ENCODE measurements at regions not wholly inside any gene's neighbourhood (a gene's known extent, or its start where the extent isn't known, plus 50 kb on each side); places are given as distances from the start of the nearest gene placed in this dataset.

- TF ChIP-seq CTCF (IDR thresholded peaks at IDR 0.05; ENCODE audit: extremely low read depth, missing control alignments), result no peak
Measured at GRCh38 chr12:102760322-102760721, 156.7 kb downstream of the PAH start.

GRCh38 chr12:102759466-102759865 lies 157.6 kb downstream of the PAH start:
- TF ChIP-seq CTCF (IDR thresholded peaks at IDR 0.05; ENCODE audit: extremely low read depth, missing control alignments), result no peak

More at GRCh38 chr12:102760322-102760721, 156.7 kb downstream of the PAH start:
- no peak for DNase-seq (ENCODE audit: low spot score)

DNA sequence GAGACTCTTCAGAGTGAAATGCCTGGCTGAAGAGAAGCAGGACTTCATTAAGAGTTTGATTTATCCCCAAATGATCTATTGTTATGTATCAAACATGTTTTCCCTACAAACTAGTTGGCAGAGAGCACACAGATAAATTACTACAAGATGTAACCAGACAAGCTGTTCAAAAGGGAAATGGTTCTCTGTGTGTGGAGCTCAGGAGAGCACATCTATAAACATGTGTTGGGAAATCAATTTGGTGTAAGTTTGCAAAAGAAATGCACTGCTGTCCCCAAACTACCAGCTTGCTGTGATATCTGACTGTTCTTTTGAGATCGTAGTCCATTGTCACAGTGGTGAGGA lies 159.2 kb downstream of the PAH start:
- TF ChIP-seq CTCF (IDR thresholded peaks at IDR 0.05; ENCODE audit: extremely low read depth, missing control alignments), result no peak

More at GRCh38 chr12:102759466-102759865, 157.6 kb downstream of the PAH start:
- DNase-seq (ENCODE audit: low spot score), result no peak

DNA sequence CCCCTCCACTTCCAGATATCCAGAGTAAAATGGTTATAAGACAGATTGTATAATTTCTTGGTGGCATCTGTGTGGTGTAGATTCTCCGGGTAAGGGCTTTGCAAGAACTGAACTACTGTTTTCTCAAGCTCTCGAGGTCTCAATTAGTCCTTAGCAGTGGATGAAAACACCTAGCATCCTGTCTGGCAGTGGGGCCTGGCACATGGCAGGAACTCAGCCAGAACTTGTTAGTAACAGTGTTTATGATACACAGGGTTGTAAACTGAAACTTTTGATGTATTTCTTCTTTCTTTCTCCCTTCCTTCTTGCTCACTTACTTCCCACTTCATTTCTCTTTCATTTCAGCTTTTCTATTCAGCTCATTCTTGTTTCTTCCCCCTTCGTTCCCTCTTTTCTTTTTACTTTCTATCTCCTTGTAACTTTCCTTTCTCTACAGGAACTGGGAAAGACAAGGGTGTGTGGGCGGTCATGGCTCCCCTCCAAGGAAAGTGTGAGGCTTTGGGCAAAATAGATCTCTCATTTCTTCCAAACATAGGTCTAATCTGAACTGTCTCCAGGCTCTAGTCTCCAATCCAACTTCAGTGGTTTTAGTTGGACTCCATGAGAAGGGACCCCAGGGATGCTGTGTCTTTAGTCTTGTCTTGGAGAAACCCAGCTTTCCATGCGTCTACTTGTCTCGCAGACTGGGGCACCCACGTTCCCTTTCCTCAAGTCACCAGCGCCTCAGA lies 159.7 kb downstream of the PAH start:
- no peak for TF ChIP-seq CTCF (IDR thresholded peaks at IDR 0.05; ENCODE audit: extremely low read depth, missing control alignments)

More for the DNA sequence above, 159.2 kb downstream of the PAH start:
- DNase-seq (ENCODE audit: low spot score), result no peak

GRCh38 chr12:102756530-102756929 lies 160.5 kb downstream of the PAH start:
- DNase-seq (ENCODE audit: low spot score), result no peak
- no peak for TF ChIP-seq CTCF (IDR thresholded peaks at IDR 0.05; ENCODE audit: extremely low read depth, missing control alignments)

More for the DNA sequence above, 159.7 kb downstream of the PAH start:
- DNase-seq (ENCODE audit: low spot score), result no peak

DNA sequence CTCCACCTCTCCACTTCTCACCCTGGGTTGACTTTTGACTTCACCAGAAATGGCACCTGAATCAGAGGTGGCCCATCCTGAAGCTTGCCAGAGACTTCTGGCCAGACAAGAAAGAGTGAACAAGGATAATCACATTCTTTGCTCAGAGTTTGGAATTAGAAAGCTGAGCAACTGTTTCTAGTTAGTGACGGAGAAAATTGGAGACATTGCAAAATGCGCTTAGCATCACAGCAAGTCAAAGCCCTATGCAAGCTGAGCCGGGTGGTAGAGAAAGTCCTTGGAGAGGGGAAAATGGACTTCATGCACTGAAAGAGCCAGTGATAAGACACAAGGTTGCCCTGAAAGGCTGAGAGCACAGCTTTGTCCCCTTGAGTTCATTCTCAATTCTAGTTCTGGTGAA lies 161.8 kb downstream of the PAH start:
- DNase-seq (ENCODE audit: low spot score), result no peak
- TF ChIP-seq CTCF (IDR thresholded peaks at IDR 0.05; ENCODE audit: extremely low read depth, missing control alignments), result no peak

GRCh38 chr12:102753802-102754201 lies 163.2 kb downstream of the PAH start:
- no peak for TF ChIP-seq CTCF (IDR thresholded peaks at IDR 0.05; ENCODE audit: extremely low read depth, missing control alignments)
- no peak for DNase-seq (ENCODE audit: low spot score)
